ENCODE measurements at regions not wholly inside any gene's neighbourhood (a gene's known extent, or its start where the extent isn't known, plus 50 kb on each side); places are given as distances from the start of the nearest gene placed in this dataset.

DNA sequence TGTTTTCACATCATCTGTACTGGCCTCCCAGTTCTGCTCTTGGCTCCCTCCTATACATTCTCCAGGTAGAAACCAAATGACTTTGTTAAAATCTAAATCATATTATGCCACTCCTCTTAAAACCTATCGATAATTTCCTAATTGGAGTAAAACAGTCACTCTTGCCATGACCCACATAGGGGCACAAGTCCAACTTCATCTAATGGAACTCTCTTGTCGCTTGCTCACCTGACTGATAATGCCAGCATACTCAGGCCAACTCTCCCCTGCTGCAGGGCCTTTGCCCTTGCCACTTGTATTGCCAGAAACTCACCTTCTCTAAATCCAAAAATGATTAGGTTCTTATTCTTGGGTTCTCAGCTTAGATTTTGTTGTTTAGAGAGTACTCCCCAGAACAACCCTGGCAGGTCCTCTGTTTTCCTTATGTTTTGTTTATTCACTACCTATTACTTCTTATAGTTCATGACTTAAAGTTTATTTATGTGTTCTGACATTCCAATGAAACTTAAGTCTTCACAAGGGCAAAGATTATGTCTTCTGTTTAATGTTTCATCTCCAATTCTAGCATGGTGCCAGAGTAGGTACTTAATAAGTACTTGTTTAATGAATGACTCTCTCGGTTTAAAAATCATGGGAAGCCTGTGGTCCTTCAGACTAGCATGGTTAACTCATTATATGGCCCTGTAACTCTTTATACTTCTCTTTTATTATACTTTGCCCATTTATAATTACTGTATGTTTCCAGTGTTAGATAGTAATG is 345.9 kb upstream of the SMIM30 start:
- TF ChIP-seq POLR2A (IDR thresholded peaks at IDR 0.05) (no peak), CTCF (IDR thresholded peaks at IDR 0.05) (no peak), EP300 (IDR thresholded peaks at IDR 0.05) (no peak)
